Left lung (tissue), 4 donors: ENCODE measurements at regions not wholly inside any gene's neighbourhood (a gene's known extent, or its start where the extent isn't known, plus 50 kb on each side); places are given as distances from the start of the nearest gene placed in this dataset.

Experiments used
- ATAC-seq: fragments of 200-7000 bp; cut with Tn5 transposase; one replicate; pipeline ENCODE4 v1.9.1; 2020; ENCODE audit warnings: moderate library complexity
- DNase-seq, 4 donors: peaks; one replicate each; pipeline ENCODE4 v3.0.0-alpha.2; 2013 to 2020
- H3K27ac ChIP-seq, 2 donors: fragments of 200-600 bp; sonication (generic) in 1 of 2; one replicate each; pipeline versions ENCODE4 v1.5.0 to v1.8.0; 2020 to 2021
- H3K27me3 ChIP-seq, 2 donors: fragments of 200-600 bp; sonication (generic) in 1 of 2; one replicate each; pipeline versions ENCODE4 v1.5.0 to v1.8.0; 2020 to 2021
- H3K36me3 ChIP-seq, 2 donors: fragments of 200-600 bp; sonication (generic) in 1 of 2; one replicate each; pipeline versions ENCODE4 v1.5.0 to v1.8.0; 2020 to 2021
- H3K4me1 ChIP-seq, 2 donors: fragments of 200-600 bp; one replicate each; pipeline ENCODE4 v1.8.0; 2021
- H3K4me3 ChIP-seq, 2 donors: fragments of 200-600 bp; sonication (generic) in 1 of 2; one replicate each; pipeline versions ENCODE4 v1.5.0 to v1.8.0; 2020 to 2021; ENCODE audit warnings: mild to moderate bottlenecking in 1 of 2
- H3K9me3 ChIP-seq, 2 donors: fragments of 200-600 bp; sonication (generic) in 1 of 2; one replicate each; pipeline versions ENCODE4 v1.5.0 to v1.8.0; 2020 to 2021
- intact Hi-C, 2 donors: fragments of 100-400 bp; cut with DNase I; formaldehyde crosslinking; loops; one replicate each; pipeline versions ENCODE4 v1.11.2 to v1.14.2; 2022
- TF ChIP-seq, protein P1 (sequence below), 2 donors: fragments of 200-600 bp; sonication (generic) in 1 of 2; IDR thresholded peaks; one replicate each; pipeline versions ENCODE4 v1.5.0 to v1.8.0; 2021; ENCODE audit warnings: antibody characterized with exemption in 2 of 2
- donor health status: DM: no; HTN: yes; CAD: no.
- donor health status: DM: no; HTN: no; CAD: no.

GRCh38 chr17:77756846-77757560 is 201.5 kb upstream of the TNRC6C start:
- ATAC-seq = no peak
- peaks cover 0 to 3% of the 10 kb centered on the region in 2 donors for H3K9me3 ChIP-seq
- TF ChIP-seq, protein P1, sequence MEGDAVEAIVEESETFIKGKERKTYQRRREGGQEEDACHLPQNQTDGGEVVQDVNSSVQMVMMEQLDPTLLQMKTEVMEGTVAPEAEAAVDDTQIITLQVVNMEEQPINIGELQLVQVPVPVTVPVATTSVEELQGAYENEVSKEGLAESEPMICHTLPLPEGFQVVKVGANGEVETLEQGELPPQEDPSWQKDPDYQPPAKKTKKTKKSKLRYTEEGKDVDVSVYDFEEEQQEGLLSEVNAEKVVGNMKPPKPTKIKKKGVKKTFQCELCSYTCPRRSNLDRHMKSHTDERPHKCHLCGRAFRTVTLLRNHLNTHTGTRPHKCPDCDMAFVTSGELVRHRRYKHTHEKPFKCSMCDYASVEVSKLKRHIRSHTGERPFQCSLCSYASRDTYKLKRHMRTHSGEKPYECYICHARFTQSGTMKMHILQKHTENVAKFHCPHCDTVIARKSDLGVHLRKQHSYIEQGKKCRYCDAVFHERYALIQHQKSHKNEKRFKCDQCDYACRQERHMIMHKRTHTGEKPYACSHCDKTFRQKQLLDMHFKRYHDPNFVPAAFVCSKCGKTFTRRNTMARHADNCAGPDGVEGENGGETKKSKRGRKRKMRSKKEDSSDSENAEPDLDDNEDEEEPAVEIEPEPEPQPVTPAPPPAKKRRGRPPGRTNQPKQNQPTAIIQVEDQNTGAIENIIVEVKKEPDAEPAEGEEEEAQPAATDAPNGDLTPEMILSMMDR (IDR thresholded peaks at IDR 0.05) = no peak
- H3K27ac ChIP-seq = no peak overlapping the region
- intact Hi-C loops = no loop called here
- peaks cover 0 to 6% of the 10 kb centered on the region in 2 donors for H3K27me3 ChIP-seq
- H3K4me1 ChIP-seq = no peaks in the 10 kb centered on the region
- H3K36me3 ChIP-seq = no peaks in the 10 kb centered on the region
- H3K4me3 ChIP-seq = no peak overlapping the region
- DNase-seq = peak in 1 of 4 donors; percentile 26

GRCh38 chr17:77757561-77757898 is 201.0 kb upstream of the TNRC6C start:
- ATAC-seq = no peak
- intact Hi-C loops = no loop called here
- Histone ChIP-seq H3K4me1 (no peaks in the 10 kb centered on the region), H3K27me3 (peaks cover 0 to 6% of the 10 kb centered on the region in 2 donors), H3K27ac (no peak overlapping the region), H3K4me3 (no peak overlapping the region), H3K36me3 (no peaks in the 10 kb centered on the region), H3K9me3 (peaks cover 0 to 3% of the 10 kb centered on the region in 2 donors)
- no peak for DNase-seq
- TF ChIP-seq, protein P1 (IDR thresholded peaks at IDR 0.05) = no peak

- H3K4me3 ChIP-seq = no peak overlapping the region
- DNase-seq = no peak
- no peaks in the 10 kb centered on the region for H3K4me1 ChIP-seq
- H3K36me3 ChIP-seq = no peaks in the 10 kb centered on the region
- H3K9me3 ChIP-seq = no peaks in the 10 kb centered on the region
- intact Hi-C loops = no loop called here
- peaks cover 0 to 11% of the 10 kb centered on the region in 2 donors for H3K27me3 ChIP-seq
- ATAC-seq = no peak
- TF ChIP-seq, protein P1 (IDR thresholded peaks at IDR 0.05) = no peak
- no peak overlapping the region for H3K27ac ChIP-seq
Observed at GRCh38 chr17:77763023-77763422, 195.5 kb upstream of the TNRC6C start.

DNA sequence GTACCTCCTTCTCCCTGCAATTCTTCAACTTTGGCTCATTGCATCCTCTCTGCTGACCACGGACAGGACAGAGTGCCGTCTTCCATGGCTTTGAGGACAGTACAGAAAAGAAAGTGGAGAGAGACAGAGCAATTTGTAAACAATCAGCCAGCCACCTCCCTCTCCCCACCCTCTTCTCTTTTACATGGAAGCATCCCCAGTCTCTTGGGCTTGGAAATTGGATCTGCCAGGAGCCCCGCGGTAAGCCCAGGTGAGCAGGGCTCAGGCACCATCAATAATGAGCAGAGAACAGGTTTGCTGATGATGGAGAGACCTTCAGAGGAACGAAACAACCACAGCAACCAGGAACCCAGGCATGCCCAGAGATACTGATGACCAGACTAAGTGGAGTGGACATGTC is 194.9 kb upstream of the TNRC6C start:
- TF ChIP-seq, protein P1 (IDR thresholded peaks at IDR 0.05) = no peak

GRCh38 chr17:77765292-77765691 is 193.2 kb upstream of the TNRC6C start:
- ATAC-seq (no peak), DNase-seq (no peak)
- H3K9me3 ChIP-seq = no peaks in the 10 kb centered on the region
- TF ChIP-seq, protein P1 (IDR thresholded peaks at IDR 0.05) = no peak
- H3K27me3 ChIP-seq = peaks cover 0 to 11% of the 10 kb centered on the region in 2 donors
- H3K27ac ChIP-seq = no peak overlapping the region
- no peak overlapping the region for H3K4me3 ChIP-seq
- H3K36me3 ChIP-seq = no peaks in the 10 kb centered on the region
- intact Hi-C loops = no loop called here
- no peaks in the 10 kb centered on the region for H3K4me1 ChIP-seq

More for the DNA sequence above, 194.9 kb upstream of the TNRC6C start:
- H3K36me3 ChIP-seq = no peaks in the 10 kb centered on the region
- no peaks in the 10 kb centered on the region for H3K4me1 ChIP-seq
- ATAC-seq (no peak), DNase-seq (no peak)
- intact Hi-C loops = no loop called here
- H3K9me3 ChIP-seq = no peaks in the 10 kb centered on the region
- H3K27ac ChIP-seq = no peak overlapping the region
- H3K4me3 ChIP-seq = no peak overlapping the region
- H3K27me3 ChIP-seq = peaks cover 0 to 11% of the 10 kb centered on the region in 2 donors
